Left ventricle myocardium superior (tissue), 1 donor: ENCODE measurements at regions not wholly inside any gene's neighbourhood (a gene's known extent, or its start where the extent isn't known, plus 50 kb on each side); places are given as distances from the start of the nearest gene placed in this dataset.

Source experiments
- ATAC-seq: fragments of 200-7000 bp; cut with Tn5 transposase; one replicate; pipeline ENCODE4 v1.9.1; 2020; ENCODE audit warnings: mild to moderate bottlenecking, moderate library complexity
- DNase-seq: peaks from one replicate; pipeline ENCODE4 v3.0.0-alpha.2; 2020
- intact Hi-C: fragments of 100-400 bp; cut with micrococcal nuclease; formaldehyde crosslinking; loops from one replicate; pipeline ENCODE4 v1.11.0; 2022
- donor health status: DM: no; HTN: yes; CAD: no; lungs with severe emphysema.

DNA sequence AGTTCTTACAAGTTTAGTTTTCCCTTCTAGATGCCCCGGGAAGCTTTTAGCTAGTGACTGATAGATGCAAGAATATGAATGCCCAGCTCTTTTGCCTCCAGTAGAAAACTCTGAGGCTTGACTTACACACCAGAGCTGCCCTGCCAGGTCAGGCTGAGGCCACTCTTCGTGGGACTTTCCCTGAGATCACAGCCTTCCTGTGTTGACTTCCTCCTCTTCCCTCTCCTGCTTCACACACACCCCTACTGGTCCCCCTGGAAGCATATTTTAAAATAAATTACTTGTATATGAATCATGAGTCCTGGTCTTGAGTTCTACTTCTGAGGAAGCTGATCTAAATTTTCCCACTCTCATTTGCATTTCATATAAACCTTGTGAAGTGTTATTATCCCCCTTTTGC, 413.7 kb downstream of the PDCD6IP start:
- DNase-seq, result no peak
- ATAC-seq, result no peak
- intact Hi-C loops, result no loop called here

DNA sequence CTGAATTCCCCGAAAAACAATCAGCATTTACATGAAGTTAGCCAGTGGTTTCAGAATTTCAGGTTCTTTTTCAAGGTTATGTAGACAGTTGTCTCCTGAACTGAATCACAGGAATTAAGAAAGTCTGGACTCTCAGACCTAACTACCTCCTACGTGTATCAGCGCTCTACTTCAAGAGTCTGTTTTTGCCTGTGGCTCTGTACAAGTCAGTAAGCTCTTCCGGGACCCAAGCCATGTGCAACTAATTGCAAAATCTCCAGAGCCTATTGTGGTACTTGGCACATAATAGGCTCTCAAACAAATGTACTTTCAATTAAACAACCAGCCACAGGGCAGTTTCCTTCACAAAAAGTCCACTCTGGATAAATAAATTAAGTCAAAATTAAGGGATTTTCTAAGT, 414.2 kb downstream of the PDCD6IP start:
- DNase-seq (no peak), ATAC-seq (peak; percentile 80)
- intact Hi-C loops, result no loop called here

- ATAC-seq (peak; percentile 47), DNase-seq (no peak)
- intact Hi-C loops, result no loop called here
Observed at GRCh38 chr3:34213478-34213877, 415.0 kb downstream of the PDCD6IP start.

DNA sequence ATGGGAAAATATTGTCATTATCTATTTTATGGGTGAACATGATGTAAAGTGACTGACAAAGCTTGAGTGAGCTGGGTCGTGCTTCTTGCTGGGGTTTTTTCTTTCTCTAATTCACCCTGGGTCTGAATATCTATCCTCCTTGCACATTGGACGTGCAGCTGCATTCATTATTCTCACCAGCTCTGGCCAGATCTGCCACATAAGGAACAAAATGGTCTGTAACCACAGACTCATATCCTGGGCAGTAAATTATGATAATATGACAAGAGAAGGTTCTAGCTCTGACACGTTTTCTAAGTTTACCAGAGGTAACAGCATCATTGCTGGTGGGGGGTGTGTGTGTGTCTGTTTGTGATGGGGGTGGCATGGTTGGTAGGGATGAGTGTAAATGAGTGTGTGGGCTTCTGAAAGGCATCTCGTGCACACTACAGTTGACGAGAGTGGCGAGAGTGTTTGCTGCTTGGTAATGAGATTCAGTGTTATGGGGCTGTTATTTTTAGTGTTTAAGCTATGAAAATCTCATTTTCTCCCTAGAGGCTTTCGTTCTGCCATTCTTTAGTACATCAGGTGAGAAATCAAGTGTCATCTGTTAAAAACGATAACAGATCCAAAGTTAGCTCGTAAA, 418.4 kb downstream of the PDCD6IP start:
- DNase-seq (no peak), ATAC-seq (no peak)
- intact Hi-C loops, result no loop called here

DNA sequence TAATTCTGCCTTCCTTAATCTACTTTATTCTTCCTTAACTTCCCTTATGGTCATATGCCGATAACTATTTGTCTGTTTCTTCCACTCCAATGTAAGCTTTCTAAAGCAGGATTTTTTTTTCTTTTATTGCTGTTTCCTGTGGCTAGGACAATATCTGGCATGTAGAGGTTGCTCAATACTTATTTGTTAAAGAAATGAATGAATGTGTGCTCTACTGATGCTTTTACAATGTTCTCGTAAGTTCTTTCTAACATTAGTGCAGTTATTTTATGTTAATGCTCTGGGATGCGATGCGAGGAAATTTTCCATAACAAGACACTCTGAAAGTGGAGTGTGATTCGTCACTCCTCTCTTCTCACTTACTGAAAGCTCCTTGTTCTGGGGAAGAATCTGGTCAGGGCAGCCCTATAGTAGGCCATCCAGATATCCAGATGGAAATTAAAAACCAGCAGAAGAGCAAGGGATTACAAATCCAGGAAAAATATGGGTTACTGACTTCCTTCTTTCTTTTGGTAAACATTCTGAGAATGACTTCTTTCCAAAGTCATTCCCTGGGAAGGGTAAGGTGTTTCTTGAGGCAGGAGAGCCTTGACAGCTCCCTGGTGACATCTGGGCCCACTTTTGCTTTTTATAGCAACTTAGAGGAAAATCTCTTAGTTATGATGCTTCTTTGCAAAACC, 420.4 kb downstream of the PDCD6IP start:
- intact Hi-C loops, result no loop called here

DNA sequence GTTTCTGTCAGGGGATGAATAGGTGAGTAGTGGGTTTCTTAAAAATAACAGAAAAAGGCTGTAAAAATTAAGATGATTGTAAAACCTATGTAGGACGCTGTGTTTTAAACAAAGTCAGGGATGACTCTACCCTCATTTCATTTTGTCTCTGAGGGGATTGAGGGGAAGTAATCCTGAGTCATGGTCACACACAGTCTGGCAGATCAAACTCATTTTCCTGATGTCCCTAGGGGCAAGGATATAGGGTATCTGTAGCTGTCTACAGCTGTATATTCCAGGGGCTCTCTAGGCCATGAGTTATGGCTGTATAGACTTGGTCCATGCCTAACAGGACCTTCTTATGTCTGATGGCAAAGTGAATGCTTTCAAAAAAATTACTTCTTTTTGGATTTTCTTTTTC, 421.1 kb downstream of the PDCD6IP start:
- intact Hi-C loops, result no loop called here
- DNase-seq (no peak), ATAC-seq (no peak)

More for the DNA sequence above, 420.4 kb downstream of the PDCD6IP start:
- no peak for DNase-seq
- ATAC-seq, result no peak

DNA sequence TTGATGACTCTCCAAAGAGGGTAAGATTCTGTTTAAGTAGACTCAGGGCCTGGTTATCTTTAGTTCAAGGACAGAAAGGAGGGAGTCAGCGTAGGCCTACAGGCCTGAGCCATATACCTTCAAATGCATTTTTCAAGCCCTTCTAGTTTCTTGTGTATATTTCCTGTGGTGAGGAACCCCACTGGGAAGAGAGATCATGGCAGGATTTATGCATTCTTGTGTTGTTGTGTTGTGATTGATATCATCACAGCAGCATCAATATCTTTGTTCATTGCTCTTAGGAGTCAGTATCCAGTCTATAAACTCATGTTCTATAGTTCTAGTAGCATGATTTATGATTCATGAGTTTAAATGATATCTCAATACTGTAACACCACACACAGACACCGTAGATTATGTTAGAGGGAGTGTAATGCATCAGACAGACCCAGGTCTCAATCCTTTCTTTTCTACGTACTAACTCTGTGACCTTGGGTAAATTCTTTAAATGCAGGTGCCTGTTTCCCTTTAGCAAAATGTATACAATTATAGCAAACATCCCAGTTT, 427.5 kb downstream of the PDCD6IP start:
- ATAC-seq (no peak), DNase-seq (no peak)
- intact Hi-C loops, result no loop called here

DNA sequence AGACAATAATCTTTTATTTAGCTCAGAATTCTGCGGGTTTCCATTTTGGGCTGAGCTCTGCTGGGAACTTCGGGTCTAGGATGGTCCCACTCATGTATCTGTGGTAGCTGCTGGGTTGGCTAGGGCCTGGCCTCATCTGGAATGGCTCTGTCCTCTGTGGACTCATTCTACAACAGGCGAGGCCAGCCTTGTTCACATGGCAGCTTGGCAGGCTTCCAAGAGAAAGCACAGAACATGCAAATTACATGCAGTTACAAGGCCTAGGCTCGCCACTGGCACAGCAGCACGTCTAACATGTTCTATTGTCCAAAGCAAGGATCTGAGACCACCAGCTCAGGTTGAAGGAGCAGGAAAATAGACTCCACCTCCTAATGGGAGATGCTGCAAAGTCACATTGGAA, 431.4 kb downstream of the PDCD6IP start:
- ATAC-seq (no peak), DNase-seq (no peak)
- intact Hi-C loops, result no loop called here

- intact Hi-C loops, result no loop called here
- no peak for ATAC-seq
- no peak for DNase-seq
Observed at GRCh38 chr3:34235096-34235495, 436.7 kb downstream of the PDCD6IP start.

GRCh38 chr3:34237946-34238345, 439.5 kb downstream of the PDCD6IP start:
- ATAC-seq (no peak), DNase-seq (no peak)
- intact Hi-C loops, result no loop called here

DNA sequence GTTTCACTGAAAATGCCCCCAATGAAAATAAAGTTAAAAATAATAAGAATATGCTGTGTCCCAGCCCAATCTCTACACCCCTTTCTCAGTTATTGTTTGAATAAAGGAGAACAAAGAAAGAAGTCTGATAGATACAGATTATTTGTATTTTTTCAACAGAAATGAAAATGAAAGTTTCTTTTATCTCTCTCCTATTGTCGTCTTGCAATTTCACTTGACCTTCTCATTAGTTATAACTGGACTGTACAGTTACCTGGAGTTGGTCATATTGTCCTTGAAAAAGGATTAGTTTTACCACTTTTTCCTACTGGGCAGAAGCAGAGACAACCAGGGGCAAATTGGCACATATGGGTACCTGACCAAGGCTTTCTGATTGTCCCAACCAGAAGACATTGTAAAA, 440.0 kb downstream of the PDCD6IP start:
- no peak for ATAC-seq
- no peak for DNase-seq
- intact Hi-C loops, result no loop called here

DNA sequence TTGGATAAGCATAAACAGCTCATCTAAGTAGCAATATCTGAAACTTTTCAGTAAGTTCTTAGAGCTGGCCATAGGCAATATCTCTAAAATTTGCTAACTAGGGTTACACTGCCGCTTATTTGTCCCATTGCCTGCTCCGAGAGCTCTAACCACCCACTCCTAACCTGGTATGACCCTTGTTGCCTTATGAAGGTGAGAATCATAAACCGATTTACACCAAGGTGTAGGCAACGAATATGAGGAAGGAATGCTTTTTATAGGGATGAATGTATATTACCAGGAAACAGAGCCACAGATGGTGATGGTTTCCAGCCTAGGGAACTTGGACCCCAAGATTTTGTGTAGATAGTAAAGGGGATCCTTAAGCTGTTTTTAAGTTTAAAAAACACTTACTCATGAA, 440.9 kb downstream of the PDCD6IP start:
- intact Hi-C loops, result no loop called here
- ATAC-seq (no peak), DNase-seq (no peak)

DNA sequence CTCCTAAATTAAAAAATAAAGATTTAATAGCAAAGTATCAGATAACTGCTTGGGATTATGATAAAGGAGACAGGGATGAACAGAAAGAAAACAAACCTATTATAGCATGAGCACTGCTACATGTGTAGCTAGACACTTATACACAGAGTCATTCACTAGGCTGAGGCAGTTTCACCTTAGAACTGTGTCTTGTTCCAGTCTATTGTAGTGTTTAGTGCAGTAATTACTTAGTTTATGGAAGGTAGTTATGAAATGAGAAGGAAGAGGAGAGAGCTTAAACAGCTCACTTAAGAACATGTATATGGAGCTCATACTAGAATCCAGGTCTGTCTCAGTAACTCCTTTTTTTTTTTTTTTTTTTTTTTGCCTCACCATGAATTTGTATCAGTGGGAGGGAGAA, 441.4 kb downstream of the PDCD6IP start:
- DNase-seq (no peak), ATAC-seq (no peak)
- intact Hi-C loops, result no loop called here

GRCh38 chr3:34247401-34247800, 449.0 kb downstream of the PDCD6IP start:
- intact Hi-C loops, result no loop called here
- DNase-seq (no peak), ATAC-seq (no peak)

DNA sequence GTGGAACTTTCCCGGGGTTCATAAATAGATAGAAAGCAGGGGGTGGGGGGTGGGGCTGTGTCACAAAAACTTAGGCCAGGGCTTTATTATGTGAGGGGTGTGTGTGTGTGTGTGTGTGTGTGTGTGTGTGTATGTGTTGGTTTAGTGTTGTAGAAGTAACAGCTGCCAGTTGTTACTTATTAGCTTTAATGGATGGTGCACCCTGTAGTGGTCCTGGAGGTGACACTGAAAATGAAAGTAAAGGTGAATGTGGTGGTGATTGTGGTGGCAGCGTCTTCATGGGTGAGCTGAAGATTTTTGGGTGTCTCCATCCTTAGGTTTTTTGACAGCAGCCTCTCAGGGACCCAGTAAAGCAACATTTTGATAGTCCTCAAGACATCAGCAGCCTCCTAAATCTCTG, 449.9 kb downstream of the PDCD6IP start:
- intact Hi-C loops, result no loop called here
- no peak for ATAC-seq

GRCh38 chr3:34254285-34254684, 455.9 kb downstream of the PDCD6IP start:
- ATAC-seq (no peak), DNase-seq (no peak)
- intact Hi-C loops, result no loop called here

More for the DNA sequence above, 449.9 kb downstream of the PDCD6IP start:
- no peak for DNase-seq

GRCh38 chr3:34256021-34256420, 457.6 kb downstream of the PDCD6IP start:
- ATAC-seq, result no peak
- intact Hi-C loops, result no loop called here

GRCh38 chr3:34256791-34257190, 458.4 kb downstream of the PDCD6IP start:
- DNase-seq (no peak), ATAC-seq (no peak)
- intact Hi-C loops, result no loop called here

More at GRCh38 chr3:34256021-34256420, 457.6 kb downstream of the PDCD6IP start:
- no peak for DNase-seq

- ATAC-seq, result peak; percentile 32
- intact Hi-C loops, result no loop called here
- DNase-seq, result no peak
Observed at GRCh38 chr3:34258271-34258998, 460.0 kb downstream of the PDCD6IP start.

- ATAC-seq (peak; percentile 60), DNase-seq (peak; percentile 52)
- intact Hi-C loops, result no loop called here
Observed at GRCh38 chr3:34260271-34261000, 462.0 kb downstream of the PDCD6IP start.
